Bronchial epithelial cell (primary cell): ENCODE measurements at regions not wholly inside any gene's neighbourhood (a gene's known extent, or its start where the extent isn't known, plus 50 kb on each side); places are given as distances from the start of the nearest gene placed in this dataset.
A peak's percentile ranks its signal among the peaks of the same experiment; 100 is the strongest.

Source experiments
- DNase-seq: peaks from one replicate; pipeline ENCODE4 v3.0.0-alpha.2; 2010; ENCODE audit warnings: low read depth
- FAIRE-seq: peaks from 2 replicates; lab custom pipeline; 2011; peaks lifted over from hg19 to GRCh38; lab: Jason Lieb, UNC
- H3K27me3 ChIP-seq: 2 replicates; pipeline ENCODE4 v1.5.1; 2011; ENCODE audit warnings: low read length; ENCODE audit not compliant: control insufficient read depth, insufficient read depth
- H3K36me3 ChIP-seq: 2 replicates; pipeline ENCODE4 v1.5.1; 2011; ENCODE audit warnings: low read length; ENCODE audit not compliant: control insufficient read depth, insufficient read depth
- H3K4me3 ChIP-seq: 2 replicates; pipeline ENCODE4 v1.5.1; 2011; ENCODE audit warnings: mild to moderate bottlenecking, low read depth, low read length, control low read depth
- TF ChIP-seq, protein P1 (sequence below): IDR thresholded peaks from 2 replicates; pipeline ENCODE4 v1.5.1; 2011; ENCODE audit warnings: mild to moderate bottlenecking, moderate library complexity, low read length, control low read depth, inconsistent platforms; ENCODE audit not compliant: insufficient read depth, severe bottlenecking

DNA sequence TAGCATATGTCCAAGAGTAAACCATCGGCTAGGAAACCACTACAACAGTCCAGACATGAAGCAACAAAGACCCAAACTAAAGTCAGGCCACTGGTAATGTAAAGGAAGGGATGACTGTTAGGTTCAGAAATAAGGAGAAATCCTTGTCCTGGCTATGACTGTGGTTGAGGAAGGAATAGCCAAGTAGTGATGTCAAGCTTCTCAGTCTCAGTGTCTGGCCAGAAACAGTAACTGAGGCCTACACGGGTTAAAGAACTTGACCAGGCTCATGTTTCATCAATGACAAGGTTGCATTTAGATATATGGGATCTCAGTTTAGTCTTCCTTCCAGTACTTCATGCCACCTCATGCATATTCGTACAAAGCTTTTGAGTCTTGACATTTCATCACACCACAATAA is 162.0 kb downstream of the ETAA1 start:
- Histone ChIP-seq H3K4me3 (no peak overlapping the region), H3K36me3 (no peaks in the 10 kb centered on the region), H3K27me3 (no peaks in the 10 kb centered on the region)
- no peak for DNase-seq
- FAIRE-seq = no peak
- TF ChIP-seq, protein P1, sequence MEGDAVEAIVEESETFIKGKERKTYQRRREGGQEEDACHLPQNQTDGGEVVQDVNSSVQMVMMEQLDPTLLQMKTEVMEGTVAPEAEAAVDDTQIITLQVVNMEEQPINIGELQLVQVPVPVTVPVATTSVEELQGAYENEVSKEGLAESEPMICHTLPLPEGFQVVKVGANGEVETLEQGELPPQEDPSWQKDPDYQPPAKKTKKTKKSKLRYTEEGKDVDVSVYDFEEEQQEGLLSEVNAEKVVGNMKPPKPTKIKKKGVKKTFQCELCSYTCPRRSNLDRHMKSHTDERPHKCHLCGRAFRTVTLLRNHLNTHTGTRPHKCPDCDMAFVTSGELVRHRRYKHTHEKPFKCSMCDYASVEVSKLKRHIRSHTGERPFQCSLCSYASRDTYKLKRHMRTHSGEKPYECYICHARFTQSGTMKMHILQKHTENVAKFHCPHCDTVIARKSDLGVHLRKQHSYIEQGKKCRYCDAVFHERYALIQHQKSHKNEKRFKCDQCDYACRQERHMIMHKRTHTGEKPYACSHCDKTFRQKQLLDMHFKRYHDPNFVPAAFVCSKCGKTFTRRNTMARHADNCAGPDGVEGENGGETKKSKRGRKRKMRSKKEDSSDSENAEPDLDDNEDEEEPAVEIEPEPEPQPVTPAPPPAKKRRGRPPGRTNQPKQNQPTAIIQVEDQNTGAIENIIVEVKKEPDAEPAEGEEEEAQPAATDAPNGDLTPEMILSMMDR = no peak

DNA sequence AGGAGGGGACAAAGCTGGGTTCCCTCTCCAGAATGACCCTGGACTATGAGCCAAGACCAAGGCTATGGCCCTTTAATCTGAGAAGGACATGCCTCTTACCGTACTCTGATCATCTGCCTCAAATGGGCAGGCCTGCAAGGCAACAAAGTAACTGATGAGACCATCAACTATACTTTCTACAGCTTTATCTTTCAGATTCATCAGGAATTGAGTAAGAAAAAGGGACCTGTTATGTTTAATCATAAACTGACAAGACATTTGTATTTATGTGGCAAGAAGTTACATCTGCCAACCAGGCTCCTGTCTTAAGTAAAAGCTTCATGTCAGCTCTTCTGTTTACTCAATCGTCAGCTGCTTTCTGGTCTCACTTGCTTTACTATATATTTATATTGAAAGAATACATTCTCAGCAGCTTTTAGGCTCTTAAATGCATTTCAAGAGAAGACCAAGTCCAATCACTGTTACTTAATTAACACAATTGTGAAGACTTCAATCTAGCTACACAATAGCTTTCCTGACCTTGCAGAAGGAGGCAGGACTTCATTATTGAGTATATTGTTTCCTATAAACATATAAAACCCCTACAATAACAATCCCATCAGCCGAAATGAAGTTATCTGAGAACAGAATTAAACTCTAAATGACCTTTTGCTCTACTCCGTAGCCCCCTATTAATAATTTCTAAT is 163.8 kb downstream of the ETAA1 start:
- TF ChIP-seq, protein P1 = no peak
- Histone ChIP-seq H3K27me3 (no peaks in the 10 kb centered on the region), H3K4me3 (no peak overlapping the region), H3K36me3 (no peaks in the 10 kb centered on the region)
- FAIRE-seq = no peak
- DNase-seq = no peak

DNA sequence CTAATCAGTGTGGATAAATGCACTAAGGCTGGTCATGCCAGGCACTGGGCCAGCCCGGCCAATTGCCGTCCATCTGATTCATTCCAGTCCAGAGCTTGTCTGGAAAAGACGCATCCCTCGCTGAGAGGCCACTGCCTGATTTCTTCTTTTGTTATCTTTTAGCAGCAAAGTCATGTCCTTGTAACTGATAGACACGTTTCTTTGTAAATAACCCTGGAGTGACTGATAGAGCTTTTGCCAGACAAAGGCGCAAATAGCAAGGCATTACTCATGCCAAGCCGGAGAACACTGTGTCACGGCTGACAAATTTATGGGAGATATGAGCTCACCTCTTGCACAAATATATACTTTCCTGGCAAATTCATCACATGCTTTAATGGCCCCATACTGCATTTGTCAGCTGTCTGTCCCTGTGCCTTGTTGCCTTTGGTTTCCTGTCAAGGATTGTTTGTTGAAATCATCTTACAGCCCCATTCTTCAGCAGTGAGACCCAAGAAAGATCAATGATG is 164.4 kb downstream of the ETAA1 start:
- peak; percentile 95 for DNase-seq
- H3K27me3 ChIP-seq = no peaks in the 10 kb centered on the region
- TF ChIP-seq, protein P1 = no peak
- FAIRE-seq = no peak
- H3K36me3 ChIP-seq = no peaks in the 10 kb centered on the region
- no peak overlapping the region for H3K4me3 ChIP-seq

DNA sequence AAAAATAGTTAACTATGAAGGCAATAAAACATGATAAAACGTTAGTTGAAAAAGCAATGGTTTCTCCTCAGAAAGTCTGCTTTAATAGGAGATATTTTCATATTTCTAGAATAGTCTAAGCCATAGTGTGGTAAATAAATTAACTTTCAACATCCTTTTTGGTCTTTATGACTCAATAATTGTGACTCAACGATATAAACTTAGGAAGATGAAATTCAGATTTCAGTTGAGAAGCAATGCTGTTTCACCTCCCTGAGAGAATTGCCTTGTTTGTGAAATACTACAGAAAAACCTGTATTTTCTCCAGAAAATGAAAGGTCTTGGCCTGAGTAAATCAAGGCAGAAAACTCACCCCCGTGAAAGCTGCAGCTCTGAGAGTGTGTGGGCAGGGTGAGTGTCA is 166.9 kb downstream of the ETAA1 start:
- Histone ChIP-seq H3K4me3 (no peak overlapping the region), H3K36me3 (no peaks in the 10 kb centered on the region), H3K27me3 (no peaks in the 10 kb centered on the region)
- no peak for FAIRE-seq
- peak; percentile 63 for DNase-seq
- TF ChIP-seq, protein P1 = no peak

DNA sequence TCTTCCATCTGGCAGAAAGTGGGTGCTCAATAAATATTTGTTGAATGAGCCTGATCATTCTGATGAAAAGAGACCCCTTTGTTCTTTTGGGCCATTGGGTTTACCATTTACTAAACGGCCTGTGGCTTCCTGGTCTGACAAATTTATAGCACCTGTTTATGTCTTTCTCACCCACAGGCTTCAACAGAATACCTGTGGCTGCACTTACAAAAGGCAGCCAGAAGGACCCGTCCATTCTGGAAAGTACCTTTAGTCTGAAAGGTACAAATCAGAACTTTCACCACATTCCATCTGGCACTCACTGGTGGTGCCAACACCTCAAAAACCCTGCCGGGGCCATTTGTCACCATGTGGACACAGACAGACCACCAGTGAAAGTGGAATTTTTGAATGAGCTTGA is 167.5 kb downstream of the ETAA1 start:
- Histone ChIP-seq H3K27me3 (no peaks in the 10 kb centered on the region), H3K36me3 (no peaks in the 10 kb centered on the region), H3K4me3 (no peak overlapping the region)
- FAIRE-seq (no peak), DNase-seq (no peak)
- TF ChIP-seq, protein P1 = no peak

DNA sequence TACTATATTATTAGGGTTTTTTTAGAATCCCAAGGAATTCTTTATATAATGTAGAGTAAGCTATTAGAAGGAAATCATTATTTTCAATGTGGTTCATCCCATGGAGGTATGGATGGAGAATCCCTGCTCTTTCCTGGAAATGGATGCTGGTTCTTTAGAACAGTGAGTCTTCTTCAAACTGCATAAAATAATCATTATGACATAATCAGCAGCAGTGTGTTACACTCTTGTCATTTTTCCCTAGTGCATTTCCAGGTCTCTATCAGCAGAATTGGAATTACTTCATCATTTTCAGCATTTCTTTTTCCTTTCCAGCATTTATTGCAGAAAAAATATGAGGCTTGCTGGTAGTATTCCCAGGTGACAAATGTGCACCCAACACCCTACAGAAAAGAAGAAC is 168.1 kb downstream of the ETAA1 start:
- DNase-seq = no peak
- no peaks in the 10 kb centered on the region for H3K27me3 ChIP-seq
- H3K4me3 ChIP-seq = no peak overlapping the region
- no peak for FAIRE-seq
- TF ChIP-seq, protein P1 = no peak
- H3K36me3 ChIP-seq = no peaks in the 10 kb centered on the region
